ENCODE measurements at regions not wholly inside any gene's neighbourhood (a gene's known extent, or its start where the extent isn't known, plus 50 kb on each side); places are given as distances from the start of the nearest gene placed in this dataset.

DNA sequence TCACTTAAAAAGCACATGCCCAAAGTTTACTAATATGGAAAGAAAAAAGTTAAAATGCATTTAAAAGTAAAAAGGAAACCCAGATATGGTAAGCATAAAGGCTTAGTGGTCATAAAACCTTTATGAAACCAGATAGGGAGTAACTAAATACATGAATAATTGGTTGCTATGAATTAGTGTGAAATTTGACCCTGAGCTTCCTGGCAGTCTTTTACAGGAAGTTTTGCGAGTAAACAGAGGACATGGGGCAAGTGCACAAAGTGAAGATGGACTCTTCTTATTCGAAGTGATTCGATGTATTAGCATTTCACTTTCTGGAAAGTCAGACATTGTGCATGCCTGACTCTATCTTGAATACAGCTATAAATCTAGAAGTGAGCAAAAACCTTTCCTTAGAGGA, 90.9 kb upstream of the MLIP start:
- TF ChIP-seq, protein P1, sequence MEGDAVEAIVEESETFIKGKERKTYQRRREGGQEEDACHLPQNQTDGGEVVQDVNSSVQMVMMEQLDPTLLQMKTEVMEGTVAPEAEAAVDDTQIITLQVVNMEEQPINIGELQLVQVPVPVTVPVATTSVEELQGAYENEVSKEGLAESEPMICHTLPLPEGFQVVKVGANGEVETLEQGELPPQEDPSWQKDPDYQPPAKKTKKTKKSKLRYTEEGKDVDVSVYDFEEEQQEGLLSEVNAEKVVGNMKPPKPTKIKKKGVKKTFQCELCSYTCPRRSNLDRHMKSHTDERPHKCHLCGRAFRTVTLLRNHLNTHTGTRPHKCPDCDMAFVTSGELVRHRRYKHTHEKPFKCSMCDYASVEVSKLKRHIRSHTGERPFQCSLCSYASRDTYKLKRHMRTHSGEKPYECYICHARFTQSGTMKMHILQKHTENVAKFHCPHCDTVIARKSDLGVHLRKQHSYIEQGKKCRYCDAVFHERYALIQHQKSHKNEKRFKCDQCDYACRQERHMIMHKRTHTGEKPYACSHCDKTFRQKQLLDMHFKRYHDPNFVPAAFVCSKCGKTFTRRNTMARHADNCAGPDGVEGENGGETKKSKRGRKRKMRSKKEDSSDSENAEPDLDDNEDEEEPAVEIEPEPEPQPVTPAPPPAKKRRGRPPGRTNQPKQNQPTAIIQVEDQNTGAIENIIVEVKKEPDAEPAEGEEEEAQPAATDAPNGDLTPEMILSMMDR (IDR thresholded peaks at IDR 0.05), result no peak
- no peak for TF ChIP-seq EP300 (IDR thresholded peaks at IDR 0.05)
- no peak for TF ChIP-seq POLR2A (IDR thresholded peaks at IDR 0.05)
